ENCODE measurements at regions not wholly inside any gene's neighbourhood (a gene's known extent, or its start where the extent isn't known, plus 50 kb on each side); places are given as distances from the start of the nearest gene placed in this dataset.

DNA sequence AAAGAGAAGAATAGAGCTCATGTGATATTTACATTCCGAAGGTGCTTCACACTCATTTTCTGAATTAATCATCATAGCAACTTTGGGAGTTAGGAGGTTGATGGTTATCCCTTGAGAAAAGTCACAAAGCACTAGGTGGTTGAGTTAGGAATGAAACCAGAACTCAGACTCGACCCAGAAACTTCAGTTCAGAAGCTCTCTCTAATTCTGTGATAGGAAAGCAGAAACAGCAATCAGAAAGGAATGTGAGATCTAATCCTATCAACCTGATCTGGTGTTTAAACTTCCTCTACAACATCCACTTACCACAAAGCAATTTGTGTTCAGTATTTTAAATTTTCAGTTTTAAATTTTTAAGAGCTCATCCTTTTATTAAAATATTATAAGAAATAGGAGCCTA, 211.2 kb downstream of the CNTN3 start:
- TF ChIP-seq, protein P1, sequence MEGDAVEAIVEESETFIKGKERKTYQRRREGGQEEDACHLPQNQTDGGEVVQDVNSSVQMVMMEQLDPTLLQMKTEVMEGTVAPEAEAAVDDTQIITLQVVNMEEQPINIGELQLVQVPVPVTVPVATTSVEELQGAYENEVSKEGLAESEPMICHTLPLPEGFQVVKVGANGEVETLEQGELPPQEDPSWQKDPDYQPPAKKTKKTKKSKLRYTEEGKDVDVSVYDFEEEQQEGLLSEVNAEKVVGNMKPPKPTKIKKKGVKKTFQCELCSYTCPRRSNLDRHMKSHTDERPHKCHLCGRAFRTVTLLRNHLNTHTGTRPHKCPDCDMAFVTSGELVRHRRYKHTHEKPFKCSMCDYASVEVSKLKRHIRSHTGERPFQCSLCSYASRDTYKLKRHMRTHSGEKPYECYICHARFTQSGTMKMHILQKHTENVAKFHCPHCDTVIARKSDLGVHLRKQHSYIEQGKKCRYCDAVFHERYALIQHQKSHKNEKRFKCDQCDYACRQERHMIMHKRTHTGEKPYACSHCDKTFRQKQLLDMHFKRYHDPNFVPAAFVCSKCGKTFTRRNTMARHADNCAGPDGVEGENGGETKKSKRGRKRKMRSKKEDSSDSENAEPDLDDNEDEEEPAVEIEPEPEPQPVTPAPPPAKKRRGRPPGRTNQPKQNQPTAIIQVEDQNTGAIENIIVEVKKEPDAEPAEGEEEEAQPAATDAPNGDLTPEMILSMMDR (conservative IDR thresholded peaks at IDR 0.05 in 1 of 2, IDR thresholded peaks at IDR 0.05 in 1 of 2; ENCODE audit: extremely low read depth in 1 of 2, insufficient read depth in 1 of 2, low read depth in 1 of 2, low read length in 2 of 2) = no peak
- no peak for TF ChIP-seq EZH2 (IDR thresholded peaks at IDR 0.05; ENCODE audit: borderline replicate concordance, low read length)
